ENCODE measurements at regions not wholly inside any gene's neighbourhood (a gene's known extent, or its start where the extent isn't known, plus 50 kb on each side); places are given as distances from the start of the nearest gene placed in this dataset.

DNA sequence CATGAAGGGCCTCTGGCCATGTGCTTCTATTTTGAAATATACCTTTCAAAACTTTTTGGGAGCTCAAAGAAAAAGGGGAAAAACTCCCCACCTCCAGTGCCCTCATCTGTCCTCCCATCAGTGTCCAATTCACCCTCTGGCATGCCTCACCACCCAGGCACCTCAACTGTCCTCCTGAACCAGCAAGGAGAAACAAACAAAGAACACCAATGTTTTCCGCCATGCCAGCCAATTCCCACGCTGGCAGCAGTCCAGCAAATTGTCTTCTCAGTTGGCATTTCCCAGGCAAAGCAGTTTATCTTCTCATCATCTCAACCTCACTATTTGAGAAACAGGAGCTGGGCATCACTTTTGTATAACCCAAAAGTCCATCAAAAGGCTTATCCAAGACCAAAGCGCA, 496.9 kb downstream of the SOX6 start:
- intact Hi-C loops (cut with micrococcal nuclease): no loop called here
- CTCF ChIA-PET: no interaction called here
- no peak for DNase-seq
- Mint-ChIP-seq H3K27ac (no peak overlapping the region), H3K9me3 (no peaks in the 10 kb centered on the region), H3K4me3 (no peak overlapping the region), H3K36me3 (ENCODE audit: low read depth) (no peaks in the 10 kb centered on the region), H3K4me1 (ENCODE audit: low read depth) (no peaks in the 10 kb centered on the region), H3K27me3 (ENCODE audit: low read depth) (peaks cover 3% of the 10 kb centered on the region)

DNA sequence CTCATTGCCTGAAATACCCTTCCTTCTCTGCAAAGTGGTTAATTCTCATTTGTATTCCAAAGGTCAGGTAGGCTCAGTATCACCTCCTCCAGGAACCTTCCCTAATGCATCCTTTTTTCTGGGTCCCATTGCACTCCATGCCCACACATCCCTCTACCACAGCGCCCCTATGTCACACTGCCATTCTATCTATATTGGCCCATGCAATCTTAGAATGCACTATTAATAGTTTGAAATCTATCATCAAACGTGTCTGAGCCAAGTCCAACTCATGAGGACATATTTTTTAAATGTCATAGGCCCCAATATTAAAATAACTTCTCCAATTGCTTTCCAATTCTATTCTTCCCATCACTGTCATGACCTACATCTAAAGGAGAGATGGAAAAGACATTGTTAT, 495.1 kb downstream of the SOX6 start:
- Mint-ChIP-seq H3K4me3 (no peak overlapping the region), H3K9me3 (no peaks in the 10 kb centered on the region), H3K36me3 (ENCODE audit: low read depth) (no peaks in the 10 kb centered on the region), H3K27me3 (ENCODE audit: low read depth) (peaks cover 3% of the 10 kb centered on the region), H3K27ac (no peak overlapping the region), H3K4me1 (ENCODE audit: low read depth) (no peaks in the 10 kb centered on the region)
- CTCF ChIA-PET: no interaction called here
- intact Hi-C loops (cut with micrococcal nuclease): no loop called here
- no peak for DNase-seq

DNA sequence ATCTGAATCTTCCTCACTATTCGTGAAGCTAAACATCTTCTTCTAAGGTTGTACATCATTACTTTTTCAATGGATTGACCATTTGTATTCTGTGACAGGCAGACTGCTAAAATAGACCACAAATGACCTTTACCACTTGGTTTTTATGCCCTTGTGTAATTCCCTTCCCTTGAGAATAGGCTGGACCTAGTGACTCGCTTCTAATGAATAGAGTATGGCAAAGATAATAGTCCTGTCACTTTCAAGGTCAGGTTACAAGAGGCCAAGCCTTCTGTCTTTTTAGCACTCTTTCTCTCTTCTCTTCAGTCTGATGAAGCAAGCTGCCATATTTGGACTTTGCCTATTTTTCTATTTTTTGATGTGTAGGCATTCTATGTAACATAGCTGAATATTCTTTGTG, 492.9 kb downstream of the SOX6 start:
- no peak for DNase-seq
- Mint-ChIP-seq H3K9me3 (no peaks in the 10 kb centered on the region), H3K4me3 (no peak overlapping the region), H3K36me3 (ENCODE audit: low read depth) (no peaks in the 10 kb centered on the region), H3K27me3 (ENCODE audit: low read depth) (peaks cover 3% of the 10 kb centered on the region), H3K27ac (no peak overlapping the region), H3K4me1 (ENCODE audit: low read depth) (no peaks in the 10 kb centered on the region)
- intact Hi-C loops (cut with micrococcal nuclease): no loop called here
- CTCF ChIA-PET: no interaction called here

DNA sequence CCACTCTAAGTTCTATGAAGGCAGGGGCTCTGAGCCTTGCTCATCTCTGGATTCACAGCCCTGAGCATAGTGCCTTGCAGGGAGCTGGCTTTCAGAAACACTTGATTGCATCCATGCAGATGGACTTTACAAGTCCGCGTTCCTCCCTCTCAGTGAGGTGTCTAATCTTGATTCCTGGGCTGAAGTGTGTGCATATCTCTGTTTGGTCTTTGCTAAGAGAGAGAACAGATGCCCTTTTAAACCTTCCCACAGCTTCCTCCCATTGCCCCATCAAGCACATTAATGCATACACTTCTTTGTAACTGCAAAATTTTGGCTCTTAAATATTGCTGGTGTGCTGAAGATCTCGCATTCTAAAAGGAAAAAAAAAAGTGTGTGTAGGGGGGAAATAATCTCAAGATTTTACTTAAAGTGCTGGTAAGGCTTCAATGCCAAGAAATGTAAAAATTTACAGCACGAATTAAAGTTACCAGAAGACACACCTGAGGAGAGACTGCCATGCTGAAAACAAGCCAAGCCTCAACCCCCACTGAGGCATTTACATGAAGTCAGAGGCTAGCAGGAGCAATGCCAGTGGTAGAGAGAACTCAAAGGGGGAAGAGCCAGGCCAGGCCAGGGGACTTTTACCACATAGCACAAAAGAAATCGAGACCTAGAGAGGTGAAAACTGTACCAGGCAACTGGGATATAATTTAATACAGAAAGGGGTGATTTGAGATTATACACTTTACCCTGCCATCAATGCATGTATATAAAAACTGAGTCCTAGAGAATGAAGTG, 492.1 kb downstream of the SOX6 start:
- intact Hi-C loops (cut with micrococcal nuclease): no loop called here
- H3K4me1 Mint-ChIP-seq (ENCODE audit: low read depth): no peaks in the 10 kb centered on the region
- no peak overlapping the region for H3K4me3 Mint-ChIP-seq

DNA sequence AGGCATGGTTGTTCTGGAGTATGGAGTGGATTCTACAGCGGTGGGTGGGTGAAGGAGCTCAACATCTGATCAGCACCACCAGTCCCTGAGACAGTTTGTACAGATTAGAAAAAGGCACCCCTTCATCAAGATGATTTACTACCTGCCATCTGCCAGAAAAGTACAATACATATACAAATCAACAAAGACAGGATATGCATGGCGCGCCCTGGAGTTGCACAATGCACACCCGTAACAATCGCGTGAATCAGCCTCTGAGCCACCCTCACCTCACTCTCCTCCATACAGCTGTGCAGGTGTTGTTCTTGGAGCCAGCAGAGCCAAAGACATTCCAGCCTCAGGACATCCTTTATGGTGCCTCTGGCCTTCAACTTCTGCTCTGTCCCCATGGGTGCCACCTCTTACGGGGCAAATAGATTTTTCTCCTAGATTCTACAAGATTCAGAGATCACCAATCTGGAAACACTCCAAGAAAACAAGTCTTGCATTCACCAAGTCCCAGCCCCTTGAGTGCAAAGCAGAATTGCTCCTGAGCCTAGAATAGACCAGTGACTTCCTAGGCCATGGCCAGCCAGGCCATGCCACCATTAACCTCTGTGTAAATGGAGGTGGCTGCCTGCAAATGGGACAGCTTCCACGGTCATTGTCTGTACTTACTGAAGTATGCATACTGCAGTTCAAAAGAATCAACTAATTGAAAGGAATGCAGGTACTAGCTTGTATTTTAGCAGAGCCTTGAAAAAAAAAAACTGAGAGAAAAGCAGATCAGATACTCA, 490.9 kb downstream of the SOX6 start:
- Mint-ChIP-seq H3K4me3 (no peak overlapping the region), H3K4me1 (ENCODE audit: low read depth) (no peaks in the 10 kb centered on the region), H3K27ac (no peak overlapping the region), H3K27me3 (ENCODE audit: low read depth) (peaks cover 3% of the 10 kb centered on the region), H3K9me3 (no peaks in the 10 kb centered on the region), H3K36me3 (ENCODE audit: low read depth) (no peaks in the 10 kb centered on the region)
- intact Hi-C loops (cut with micrococcal nuclease): no loop called here
- no peak for DNase-seq
- CTCF ChIA-PET: no interaction called here

More for the DNA sequence above, 492.1 kb downstream of the SOX6 start:
- Mint-ChIP-seq H3K27me3 (ENCODE audit: low read depth) (peaks cover 3% of the 10 kb centered on the region), H3K36me3 (ENCODE audit: low read depth) (no peaks in the 10 kb centered on the region), H3K27ac (no peak overlapping the region), H3K9me3 (no peaks in the 10 kb centered on the region)
- CTCF ChIA-PET: no interaction called here
- DNase-seq: no peak

DNA sequence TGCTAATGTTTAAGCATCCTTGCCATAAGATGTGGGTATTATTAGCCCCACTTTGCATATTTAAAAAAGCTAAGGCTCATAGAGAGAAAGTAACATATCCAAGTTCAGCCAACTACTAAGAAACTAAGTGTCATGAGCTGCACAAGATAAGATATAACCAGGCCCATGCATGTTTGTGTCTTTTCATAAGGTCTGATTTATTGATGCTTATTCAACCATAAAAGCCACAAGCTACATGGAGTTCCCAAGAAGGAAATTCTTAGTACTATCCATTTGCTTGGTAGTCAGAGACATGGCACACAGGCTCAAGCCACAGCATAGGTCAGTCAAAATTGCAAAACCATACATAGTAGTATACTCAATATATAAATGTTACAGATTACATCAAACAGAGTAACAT, 488.5 kb downstream of the SOX6 start:
- CTCF ChIA-PET: no interaction called here
- Mint-ChIP-seq H3K9me3 (no peaks in the 10 kb centered on the region), H3K4me3 (no peak overlapping the region), H3K4me1 (ENCODE audit: low read depth) (no peaks in the 10 kb centered on the region), H3K27ac (no peak overlapping the region), H3K27me3 (ENCODE audit: low read depth) (no peaks in the 10 kb centered on the region), H3K36me3 (ENCODE audit: low read depth) (no peaks in the 10 kb centered on the region)
- intact Hi-C loops (cut with micrococcal nuclease): no loop called here
- no peak for DNase-seq

DNA sequence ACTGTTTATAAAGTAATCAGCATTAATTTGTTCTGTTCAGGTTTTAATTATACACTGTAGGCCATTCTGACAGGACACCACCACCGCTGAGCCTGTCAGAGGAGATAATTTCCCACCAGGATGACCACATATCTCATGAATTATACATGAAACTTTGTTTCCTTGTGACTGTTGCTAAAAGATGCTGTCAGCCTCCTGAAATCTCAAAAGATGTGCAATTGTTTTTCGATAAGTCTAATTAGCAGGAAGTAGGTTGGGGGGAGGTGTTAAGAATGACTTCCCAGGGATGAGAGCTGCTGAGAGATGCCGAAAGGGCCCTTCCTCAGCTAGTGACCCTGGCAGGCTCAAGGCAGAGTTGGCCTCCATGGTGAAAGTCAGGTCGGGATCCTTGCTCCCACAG, 485.4 kb downstream of the SOX6 start:
- Mint-ChIP-seq H3K36me3 (ENCODE audit: low read depth) (no peaks in the 10 kb centered on the region), H3K27me3 (ENCODE audit: low read depth) (no peaks in the 10 kb centered on the region), H3K4me3 (no peak overlapping the region), H3K9me3 (no peaks in the 10 kb centered on the region), H3K4me1 (ENCODE audit: low read depth) (no peaks in the 10 kb centered on the region), H3K27ac (no peak overlapping the region)
- intact Hi-C loops (cut with micrococcal nuclease): no loop called here
- no peak for DNase-seq
- CTCF ChIA-PET: no interaction called here

DNA sequence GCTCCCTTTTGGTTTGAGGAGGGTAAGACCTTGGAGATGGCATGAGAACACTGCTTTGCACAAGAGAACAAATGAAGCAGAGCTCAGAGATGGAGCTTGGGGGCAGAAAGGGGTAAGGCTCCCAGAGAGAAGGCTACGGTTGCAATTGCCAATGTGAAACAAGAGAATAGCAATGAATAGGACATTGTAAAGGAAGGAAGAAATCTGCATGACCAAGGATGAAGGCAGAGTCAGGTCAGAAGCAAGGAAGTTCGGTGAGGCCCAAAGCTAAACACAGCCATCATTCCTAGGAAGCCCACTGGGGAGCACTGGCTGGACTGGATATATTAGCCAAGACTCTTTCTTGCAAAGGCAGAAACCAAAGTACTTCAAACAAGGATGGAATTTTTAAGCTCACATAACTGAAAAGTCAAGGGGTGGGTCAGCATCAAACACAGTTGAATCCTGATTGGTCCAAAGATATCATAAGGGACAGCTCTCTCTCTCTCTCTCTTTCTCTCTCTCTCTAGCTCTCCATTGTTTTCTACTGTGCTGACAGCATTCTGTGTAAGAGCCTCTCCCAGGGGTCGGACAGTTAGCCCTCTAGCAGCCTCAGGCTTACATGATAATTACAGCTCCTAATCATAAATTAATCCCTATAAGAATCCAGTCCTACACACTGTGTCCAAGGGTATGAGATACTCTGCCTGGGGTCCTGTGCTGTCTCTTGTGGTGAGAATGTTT, 484.3 kb downstream of the SOX6 start:
- Mint-ChIP-seq H3K27ac (no peak overlapping the region), H3K4me3 (no peak overlapping the region), H3K4me1 (ENCODE audit: low read depth) (no peaks in the 10 kb centered on the region), H3K27me3 (ENCODE audit: low read depth) (no peaks in the 10 kb centered on the region), H3K9me3 (no peaks in the 10 kb centered on the region), H3K36me3 (ENCODE audit: low read depth) (no peaks in the 10 kb centered on the region)
- no peak for DNase-seq
- intact Hi-C loops (cut with micrococcal nuclease): no loop called here
- CTCF ChIA-PET: no interaction called here

DNA sequence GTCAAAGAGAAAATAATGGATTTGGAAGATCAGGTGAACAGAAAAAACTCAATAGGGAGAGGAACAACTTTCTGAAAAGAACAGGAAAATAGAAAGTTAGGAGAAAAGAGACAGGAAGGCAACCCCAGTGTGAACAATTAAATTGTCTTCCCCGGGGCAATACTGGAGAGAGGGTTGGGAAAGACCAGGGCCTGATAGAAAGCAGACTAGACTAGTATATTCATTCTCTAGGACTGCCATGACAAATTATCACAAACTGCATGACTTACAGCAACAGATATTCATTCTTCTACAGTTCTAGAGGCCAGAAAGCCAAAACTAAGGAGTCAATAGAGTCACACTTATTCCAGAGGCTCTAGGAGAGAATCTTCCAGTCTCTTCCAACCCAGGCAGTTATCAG, 482.8 kb downstream of the SOX6 start:
- H3K27me3 Mint-ChIP-seq (ENCODE audit: low read depth): peaks cover under 1% of the 10 kb centered on the region
- H3K4me1 Mint-ChIP-seq (ENCODE audit: low read depth): no peaks in the 10 kb centered on the region
- H3K27ac Mint-ChIP-seq: no peak overlapping the region
- CTCF ChIA-PET: no interaction called here
- no peak for DNase-seq
- intact Hi-C loops (cut with micrococcal nuclease): no loop called here
- no peaks in the 10 kb centered on the region for H3K9me3 Mint-ChIP-seq
- H3K36me3 Mint-ChIP-seq (ENCODE audit: low read depth): no peaks in the 10 kb centered on the region
- no peak overlapping the region for H3K4me3 Mint-ChIP-seq

DNA sequence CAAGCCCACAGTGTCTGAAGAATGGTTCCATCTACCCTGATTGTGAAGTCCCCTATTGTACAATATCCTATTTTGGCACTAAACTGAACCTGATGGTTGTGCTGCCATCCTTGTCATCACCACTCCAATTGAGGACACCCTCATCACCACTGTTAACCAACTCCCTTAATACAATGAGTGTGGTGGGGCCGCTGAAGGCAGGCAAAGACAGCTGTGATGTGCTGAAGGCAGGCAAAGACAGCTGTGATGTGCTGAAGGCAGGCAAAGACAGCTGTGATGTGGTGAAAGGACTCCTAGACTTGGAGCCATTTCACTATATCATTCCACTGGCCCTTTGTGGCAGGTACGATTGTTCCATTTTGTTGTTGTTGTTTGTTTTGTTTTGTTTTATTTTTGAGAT, 481.6 kb downstream of the SOX6 start:
- Mint-ChIP-seq H3K27ac (no peak overlapping the region), H3K4me3 (no peak overlapping the region), H3K36me3 (ENCODE audit: low read depth) (no peaks in the 10 kb centered on the region), H3K4me1 (ENCODE audit: low read depth) (no peaks in the 10 kb centered on the region), H3K27me3 (ENCODE audit: low read depth) (peaks cover 2% of the 10 kb centered on the region), H3K9me3 (no peaks in the 10 kb centered on the region)
- DNase-seq: no peak
- CTCF ChIA-PET: no interaction called here
- intact Hi-C loops (cut with micrococcal nuclease): no loop called here

DNA sequence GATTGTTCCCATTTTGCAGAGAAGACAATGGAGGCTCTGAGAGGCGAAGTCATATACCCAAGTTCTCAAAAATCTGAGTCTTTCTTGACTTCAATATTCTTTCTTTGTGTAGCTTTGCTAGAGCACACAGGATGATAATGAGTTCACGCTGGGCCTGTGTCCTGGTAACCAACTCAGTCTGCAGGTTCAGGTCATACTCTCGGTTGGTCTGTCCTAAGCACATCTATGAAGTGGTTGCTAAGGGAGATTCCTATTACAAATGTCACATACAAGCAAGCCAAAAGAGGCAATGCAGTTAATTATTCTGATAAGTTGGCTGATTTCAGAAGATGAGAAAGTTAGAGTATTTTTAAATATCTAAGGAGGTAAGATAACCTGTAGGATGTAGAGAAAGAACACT, 481.0 kb downstream of the SOX6 start:
- intact Hi-C loops (cut with micrococcal nuclease): no loop called here
- CTCF ChIA-PET: interaction anchor here (0.6 kb wide), 1 partner anchor 1676 kb away, joined by 4 read pairs; no protein-coding TSS in a partner anchor
- DNase-seq: no peak
- no peak overlapping the region for H3K27ac Mint-ChIP-seq
- H3K27me3 Mint-ChIP-seq (ENCODE audit: low read depth): peaks cover 2% of the 10 kb centered on the region
- no peak overlapping the region for H3K4me3 Mint-ChIP-seq
- H3K4me1 Mint-ChIP-seq (ENCODE audit: low read depth): no peaks in the 10 kb centered on the region
- no peaks in the 10 kb centered on the region for H3K9me3 Mint-ChIP-seq
- H3K36me3 Mint-ChIP-seq (ENCODE audit: low read depth): no peaks in the 10 kb centered on the region

DNA sequence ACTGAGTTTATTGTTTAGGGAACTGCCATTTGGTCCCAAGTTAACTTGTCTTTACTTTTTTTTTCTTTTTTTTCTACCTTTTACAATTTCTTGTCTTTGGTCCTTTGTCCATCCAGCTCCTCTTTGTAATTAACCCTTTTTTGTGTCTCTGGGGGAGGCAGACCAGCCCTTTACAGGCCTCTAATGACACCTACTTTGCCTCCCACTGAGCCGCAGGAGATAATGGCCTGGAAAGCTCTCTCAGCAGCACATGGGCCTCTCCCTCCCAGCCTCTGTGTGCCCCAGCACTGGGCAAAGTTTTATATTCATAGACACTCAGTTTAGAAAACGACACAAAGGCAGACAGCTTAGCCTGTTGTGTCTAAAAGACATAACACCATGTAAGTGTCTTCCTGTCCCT, 480.4 kb downstream of the SOX6 start:
- Mint-ChIP-seq H3K9me3 (no peaks in the 10 kb centered on the region), H3K4me1 (ENCODE audit: low read depth) (no peaks in the 10 kb centered on the region), H3K27ac (no peak overlapping the region), H3K27me3 (ENCODE audit: low read depth) (peaks cover 3% of the 10 kb centered on the region), H3K36me3 (ENCODE audit: low read depth) (no peaks in the 10 kb centered on the region), H3K4me3 (no peak overlapping the region)
- CTCF ChIA-PET: interaction anchor here (0.6 kb wide), 1 partner anchor 1676 kb away, joined by 4 read pairs; no protein-coding TSS in a partner anchor
- intact Hi-C loops (cut with micrococcal nuclease): no loop called here
- no peak for DNase-seq

DNA sequence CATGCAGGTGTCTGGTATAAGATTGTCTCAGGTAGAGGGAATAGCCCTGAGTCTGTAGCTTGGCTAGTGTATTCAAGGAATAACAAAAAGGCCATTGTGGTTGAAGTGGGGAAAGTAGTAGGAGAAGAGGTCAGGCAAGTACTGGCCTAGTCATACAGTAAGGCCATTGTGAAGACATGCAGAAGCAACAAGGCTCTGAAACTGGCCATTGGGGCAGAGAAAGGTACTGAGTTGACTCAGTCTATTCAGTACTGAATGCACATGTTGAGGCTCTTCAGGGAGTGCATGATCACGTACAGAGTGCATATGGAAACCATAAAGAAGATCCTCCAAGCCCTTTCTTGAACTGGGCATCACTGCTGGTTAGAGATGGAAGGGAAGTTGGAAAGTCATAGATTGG, 477.6 kb downstream of the SOX6 start:
- H3K36me3 Mint-ChIP-seq (ENCODE audit: low read depth): no peaks in the 10 kb centered on the region
- intact Hi-C loops (cut with micrococcal nuclease): no loop called here
- H3K4me3 Mint-ChIP-seq: no peak overlapping the region
- peaks cover 6% of the 10 kb centered on the region for H3K27me3 Mint-ChIP-seq (ENCODE audit: low read depth)
- no peaks in the 10 kb centered on the region for H3K9me3 Mint-ChIP-seq
- DNase-seq: no peak
- CTCF ChIA-PET: no interaction called here
- H3K27ac Mint-ChIP-seq: no peak overlapping the region
- H3K4me1 Mint-ChIP-seq (ENCODE audit: low read depth): no peaks in the 10 kb centered on the region
